IMR-90 (cell line): ENCODE measurements at regions not wholly inside any gene's neighbourhood (a gene's known extent, or its start where the extent isn't known, plus 50 kb on each side); places are given as distances from the start of the nearest gene placed in this dataset.

Source experiments
- BHLHE40 ChIP-seq: fragments of 150-350 bp; IDR thresholded peaks from 2 replicates; pipeline ENCODE4 v1.6.1; 2016; ENCODE audit warnings: mild to moderate bottlenecking, low read depth, low read length
- CEBPB ChIP-seq: IDR thresholded peaks from 2 replicates; pipeline ENCODE4 v1.6.1; 2012; ENCODE audit warnings: low read depth, low read length, improper control_type of control experiment
- MXI1 ChIP-seq: IDR thresholded peaks from 2 replicates; pipeline ENCODE4 v1.6.1; 2012; ENCODE audit warnings: low read depth, mild to moderate bottlenecking, low read length, moderate library complexity, borderline replicate concordance
- NFE2L2 ChIP-seq: fragments of 150-350 bp; IDR thresholded peaks from 2 replicates; pipeline ENCODE4 v1.6.1; 2016; ENCODE audit warnings: low read depth, mild to moderate bottlenecking, low read length
- POLR2A ChIP-seq: IDR thresholded peaks from 2 replicates; pipeline ENCODE4 v1.6.1; 2012; ENCODE audit warnings: mild to moderate bottlenecking, low read depth, low read length
- RAD21 ChIP-seq: IDR thresholded peaks from 2 replicates; pipeline ENCODE4 v1.6.1; 2012; ENCODE audit warnings: low read length, improper control_type of control experiment
- RCOR1 ChIP-seq: IDR thresholded peaks from 2 replicates; pipeline ENCODE4 v1.6.1; 2012; ENCODE audit warnings: mild to moderate bottlenecking, low read length, improper control_type of control experiment; ENCODE audit not compliant: insufficient replicate concordance
- RFX5 ChIP-seq: IDR thresholded peaks from 2 replicates; pipeline ENCODE4 v1.8.0; 2012; ENCODE audit warnings: low read depth, mild to moderate bottlenecking, low read length, moderate library complexity
- SMC3 ChIP-seq: fragments of 150-350 bp; IDR thresholded peaks from 2 replicates; pipeline ENCODE4 v1.6.1; 2016; ENCODE audit warnings: low read depth, mild to moderate bottlenecking, antibody characterized with exemption, low read length, moderate library complexity
- TF ChIP-seq, protein P1 (sequence below): conservative IDR thresholded peaks from 2 replicates; pipeline ENCODE4 v1.5.1; 2012; ENCODE audit warnings: mild to moderate bottlenecking, low read depth, low read length, improper control_type of control experiment

DNA sequence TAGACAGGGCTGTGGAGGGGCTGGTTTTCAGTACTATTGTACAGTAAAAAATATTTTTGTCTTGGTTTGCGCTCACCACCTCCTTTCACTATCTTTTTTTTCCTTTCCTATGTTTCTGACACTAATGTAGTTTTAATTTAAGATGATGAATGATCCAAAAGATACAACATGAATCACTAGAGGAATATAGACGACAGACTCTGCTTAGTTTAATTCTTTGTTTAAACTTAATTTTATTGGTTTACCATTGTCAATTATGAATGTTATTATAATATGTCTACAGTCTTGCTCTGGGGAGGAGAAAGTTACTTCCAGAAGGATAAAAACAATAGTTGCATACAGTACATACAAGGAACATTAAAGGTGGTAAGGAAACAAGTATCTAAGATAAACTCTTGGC lies 682.4 kb upstream of the ADGRL4 start:
- TF ChIP-seq RCOR1 (no peak), POLR2A (no peak), NFE2L2 (no peak), BHLHE40 (no peak), MXI1 (no peak), RFX5 (no peak), SMC3 (no peak), RAD21 (no peak), CEBPB (no peak)
- TF ChIP-seq, protein P1, sequence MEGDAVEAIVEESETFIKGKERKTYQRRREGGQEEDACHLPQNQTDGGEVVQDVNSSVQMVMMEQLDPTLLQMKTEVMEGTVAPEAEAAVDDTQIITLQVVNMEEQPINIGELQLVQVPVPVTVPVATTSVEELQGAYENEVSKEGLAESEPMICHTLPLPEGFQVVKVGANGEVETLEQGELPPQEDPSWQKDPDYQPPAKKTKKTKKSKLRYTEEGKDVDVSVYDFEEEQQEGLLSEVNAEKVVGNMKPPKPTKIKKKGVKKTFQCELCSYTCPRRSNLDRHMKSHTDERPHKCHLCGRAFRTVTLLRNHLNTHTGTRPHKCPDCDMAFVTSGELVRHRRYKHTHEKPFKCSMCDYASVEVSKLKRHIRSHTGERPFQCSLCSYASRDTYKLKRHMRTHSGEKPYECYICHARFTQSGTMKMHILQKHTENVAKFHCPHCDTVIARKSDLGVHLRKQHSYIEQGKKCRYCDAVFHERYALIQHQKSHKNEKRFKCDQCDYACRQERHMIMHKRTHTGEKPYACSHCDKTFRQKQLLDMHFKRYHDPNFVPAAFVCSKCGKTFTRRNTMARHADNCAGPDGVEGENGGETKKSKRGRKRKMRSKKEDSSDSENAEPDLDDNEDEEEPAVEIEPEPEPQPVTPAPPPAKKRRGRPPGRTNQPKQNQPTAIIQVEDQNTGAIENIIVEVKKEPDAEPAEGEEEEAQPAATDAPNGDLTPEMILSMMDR = no peak
